Immature natural killer cell (primary cell): ENCODE measurements at regions not wholly inside any gene's neighbourhood (a gene's known extent, or its start where the extent isn't known, plus 50 kb on each side); places are given as distances from the start of the nearest gene placed in this dataset.

Experiments used
- DNase-seq, 3 donors: peaks; one replicate each; pipeline ENCODE4 v3.0.0; 2022; ENCODE audit warnings: mixed read lengths in 1 of 3
- H3K27ac Mint-ChIP-seq, 6 donors: one replicate each; pipeline ENCODE4 v1.8.0; 2020; ENCODE audit warnings: mixed read lengths in 6 of 6, mild to moderate bottlenecking in 5 of 6, inconsistent platforms in 4 of 6, moderate library complexity in 3 of 6
- H3K27me3 Mint-ChIP-seq, 3 donors: one replicate each; pipeline ENCODE4 v1.8.0; 2020 to 2021; ENCODE audit warnings: low read depth in 3 of 3, mild to moderate bottlenecking in 3 of 3, mixed read lengths in 3 of 3, moderate library complexity in 3 of 3, inconsistent platforms in 1 of 3
- H3K36me3 Mint-ChIP-seq, 3 donors: one replicate each; pipeline ENCODE4 v1.8.0; 2020; ENCODE audit warnings: mixed read lengths in 3 of 3, inconsistent platforms in 2 of 3, mild to moderate bottlenecking in 2 of 3
- H3K4me1 Mint-ChIP-seq, 2 donors: one replicate each; pipeline ENCODE4 v1.8.0; 2020; ENCODE audit warnings: inconsistent platforms in 2 of 2, mild to moderate bottlenecking in 2 of 2, mixed read lengths in 2 of 2, moderate library complexity in 1 of 2
- H3K4me3 Mint-ChIP-seq, 5 donors: one replicate each; pipeline ENCODE4 v1.8.0; 2020; ENCODE audit warnings: mild to moderate bottlenecking in 5 of 5, mixed read lengths in 5 of 5, inconsistent platforms in 3 of 5, moderate library complexity in 3 of 5
- H3K9me3 Mint-ChIP-seq, 6 donors: one replicate each; pipeline ENCODE4 v1.8.0; 2020; ENCODE audit warnings: mild to moderate bottlenecking in 6 of 6, mixed read lengths in 6 of 6, inconsistent platforms in 4 of 6, moderate library complexity in 3 of 6

- no peak overlapping the region for H3K27ac Mint-ChIP-seq
- peaks cover 3 to 11% (median 5%) of the 10 kb centered on the region in 3 donors for H3K36me3 Mint-ChIP-seq
- H3K9me3 Mint-ChIP-seq = no peaks in the 10 kb centered on the region
- no peak for DNase-seq
- peaks cover 0 to 2% (median 1%) of the 10 kb centered on the region in 3 donors for H3K27me3 Mint-ChIP-seq
- no peaks in the 10 kb centered on the region for H3K4me1 Mint-ChIP-seq
- H3K4me3 Mint-ChIP-seq = no peak overlapping the region
Observed at GRCh38 chr5:93810780-93811179, 69.4 kb upstream of the POU5F2 start.

- Mint-ChIP-seq H3K27me3 (peaks cover 0 to 2% (median 0%) of the 10 kb centered on the region in 3 donors), H3K9me3 (no peaks in the 10 kb centered on the region), H3K4me1 (no peaks in the 10 kb centered on the region), H3K27ac (no peak overlapping the region), H3K4me3 (no peak overlapping the region), H3K36me3 (peaks cover 0 to 11% (median 3%) of the 10 kb centered on the region in 3 donors)
- DNase-seq = no peak
Observed at GRCh38 chr5:93809430-93809829, 68.0 kb upstream of the POU5F2 start.

GRCh38 chr5:93807846-93808245 is 66.4 kb upstream of the POU5F2 start:
- Mint-ChIP-seq H3K27ac (no peak overlapping the region), H3K27me3 (peaks cover 0 to 2% (median 0%) of the 10 kb centered on the region in 3 donors), H3K4me3 (no peak overlapping the region), H3K4me1 (no peaks in the 10 kb centered on the region), H3K36me3 (no peaks in the 10 kb centered on the region), H3K9me3 (no peaks in the 10 kb centered on the region)
- no peak for DNase-seq

- H3K27ac Mint-ChIP-seq = no peak overlapping the region
- peaks cover 0 to 2% (median 0%) of the 10 kb centered on the region in 3 donors for H3K27me3 Mint-ChIP-seq
- peaks cover 3 to 5% of the 10 kb centered on the region in 2 donors for H3K4me1 Mint-ChIP-seq
- no peak for DNase-seq
- no peak overlapping the region for H3K4me3 Mint-ChIP-seq
- no peaks in the 10 kb centered on the region for H3K36me3 Mint-ChIP-seq
- H3K9me3 Mint-ChIP-seq = no peaks in the 10 kb centered on the region
Observed at GRCh38 chr5:93805616-93806379, 64.4 kb upstream of the POU5F2 start.

- Mint-ChIP-seq H3K4me1 (peaks cover 3 to 5% of the 10 kb centered on the region in 2 donors), H3K4me3 (no peak overlapping the region), H3K27ac (no peak overlapping the region), H3K9me3 (no peaks in the 10 kb centered on the region), H3K27me3 (no peaks in the 10 kb centered on the region), H3K36me3 (no peaks in the 10 kb centered on the region)
- peak; percentile 23 to 43 (median 28) for DNase-seq
Observed at GRCh38 chr5:93800988-93801811, 59.8 kb upstream of the POU5F2 start.

- peaks cover 0 to 11% of the 10 kb centered on the region in 2 donors for H3K4me1 Mint-ChIP-seq
- no peaks in the 10 kb centered on the region for H3K9me3 Mint-ChIP-seq
- no peak overlapping the region for H3K27ac Mint-ChIP-seq
- peaks cover 14 to 21% (median 21%) of the 10 kb centered on the region in 3 donors for H3K36me3 Mint-ChIP-seq
- no peak overlapping the region for H3K4me3 Mint-ChIP-seq
- peaks cover 0 to 1% (median 0%) of the 10 kb centered on the region in 3 donors for H3K27me3 Mint-ChIP-seq
- no peak for DNase-seq
Observed at GRCh38 chr5:93794954-93795353, 53.6 kb upstream of the POU5F2 start.

GRCh38 chr5:93793159-93793781 is 51.9 kb upstream of the POU5F2 start:
- H3K36me3 Mint-ChIP-seq = peaks cover 14 to 21% (median 21%) of the 10 kb centered on the region in 3 donors
- H3K4me1 Mint-ChIP-seq = peaks cover 0 to 11% of the 10 kb centered on the region in 2 donors
- H3K27ac Mint-ChIP-seq = no peak overlapping the region
- peaks cover 0 to 1% (median 0%) of the 10 kb centered on the region in 3 donors for H3K27me3 Mint-ChIP-seq
- H3K9me3 Mint-ChIP-seq = no peaks in the 10 kb centered on the region
- no peak overlapping the region for H3K4me3 Mint-ChIP-seq
- no peak for DNase-seq

- Mint-ChIP-seq H3K27me3 (peaks cover 0 to 1% (median 0%) of the 10 kb centered on the region in 3 donors), H3K4me1 (peaks cover 0 to 11% of the 10 kb centered on the region in 2 donors), H3K36me3 (peaks cover 14 to 21% (median 21%) of the 10 kb centered on the region in 3 donors), H3K4me3 (no peak overlapping the region), H3K27ac (no peak overlapping the region), H3K9me3 (no peaks in the 10 kb centered on the region)
- no peak for DNase-seq
Observed at GRCh38 chr5:93791518-93791972, 50.1 kb upstream of the POU5F2 start.
